Prostate gland (tissue), 2 donors: ENCODE measurements at regions not wholly inside any gene's neighbourhood (a gene's known extent, or its start where the extent isn't known, plus 50 kb on each side); places are given as distances from the start of the nearest gene placed in this dataset.

ENCODE experiments used
- DNase-seq: peaks from one replicate; pipeline ENCODE4 v3.0.0-alpha.2; 2019; ENCODE audit warnings: low spot score
- H3K27ac ChIP-seq, 2 donors: fragments of 200-600 bp; sonication (generic); 2 replicates each; pipeline ENCODE4 v1.5.1; 2017 to 2019
- H3K27me3 ChIP-seq: fragments of 200-600 bp; sonication (generic); replicated peaks from 2 replicates; pipeline ENCODE4 v1.5.1; 2019; ENCODE audit not compliant: insufficient read depth
- H3K36me3 ChIP-seq, 2 donors: fragments of 200-600 bp; sonication (generic); 1 replicate in 1 of 2; 2 replicates in 1 of 2; pipeline versions ENCODE4 v1.5.1 to v1.8.1; 2017 to 2019
- H3K4me1 ChIP-seq: fragments of 200-600 bp; sonication (generic); replicated peaks from 2 replicates; pipeline ENCODE4 v1.5.1; 2019
- H3K4me3 ChIP-seq, 2 donors: fragments of 200-600 bp; sonication (generic); 2 replicates each; pipeline ENCODE4 v1.5.1; 2017 to 2019
- H3K9me3 ChIP-seq: fragments of 200-600 bp; sonication (generic); 2 replicates; pipeline ENCODE4 v1.5.1; 2017
- POLR2A ChIP-seq: fragments of 450-650 bp; IDR thresholded peaks from one replicate; pipeline ENCODE4 v1.6.1; 2016; ENCODE audit warnings: antibody characterized with exemption, mild to moderate bottlenecking
- POLR2AphosphoS5 ChIP-seq: sonication (generic); formaldehyde crosslinking; IDR thresholded peaks from one replicate; pipeline ENCODE4 v1.6.1; 2017; ENCODE audit warnings: antibody characterized with exemption
- WGBS: methylation state at CpG from one replicate; pipeline ENCODE4 v1.1.5; 2018; 5-methylcytosine and 5-hydroxymethylcytosine counted together
- intact Hi-C: fragments of 100-400 bp; cut with DNase I; formaldehyde crosslinking; loops from one replicate; pipeline ENCODE4 v1.14.2; 2022
- TF ChIP-seq, protein P1 (sequence below), 4 experiments: fragments of 200-600 bp in 2 of 4; fragments of 450-650 bp in 2 of 4; sonication (generic) in 2 of 4; IDR thresholded peaks; 1 replicate in 3 of 4; 2 replicates in 1 of 4; pipeline ENCODE4 v1.5.1; 2016 to 2019; ENCODE audit warnings: antibody characterized with exemption in 4 of 4, mild to moderate bottlenecking in 2 of 4, moderate library complexity in 2 of 4

DNA sequence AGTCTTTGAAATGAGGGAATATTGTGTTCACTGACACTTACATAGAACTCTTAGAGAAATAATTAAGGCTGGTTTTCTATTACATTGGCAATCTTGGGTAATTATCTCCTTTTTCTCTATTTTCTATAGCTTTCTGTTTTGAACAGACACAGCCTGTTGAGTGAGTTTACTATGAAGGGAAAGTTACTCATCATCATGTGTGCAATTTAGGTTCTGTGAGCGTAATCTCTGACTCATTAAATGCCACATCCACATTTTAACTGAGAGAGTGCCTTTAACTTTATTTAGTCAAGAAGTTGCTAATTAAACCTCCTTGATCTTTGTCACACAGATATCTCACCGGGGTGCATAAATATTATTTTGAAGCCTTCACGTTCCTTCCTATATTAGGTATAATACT is 174.0 kb upstream of the SLC8A1 start:
- H3K4me3 ChIP-seq: no peak overlapping the region
- TF ChIP-seq POLR2AphosphoS5 (no peak), POLR2A (no peak)
- TF ChIP-seq, protein P1, sequence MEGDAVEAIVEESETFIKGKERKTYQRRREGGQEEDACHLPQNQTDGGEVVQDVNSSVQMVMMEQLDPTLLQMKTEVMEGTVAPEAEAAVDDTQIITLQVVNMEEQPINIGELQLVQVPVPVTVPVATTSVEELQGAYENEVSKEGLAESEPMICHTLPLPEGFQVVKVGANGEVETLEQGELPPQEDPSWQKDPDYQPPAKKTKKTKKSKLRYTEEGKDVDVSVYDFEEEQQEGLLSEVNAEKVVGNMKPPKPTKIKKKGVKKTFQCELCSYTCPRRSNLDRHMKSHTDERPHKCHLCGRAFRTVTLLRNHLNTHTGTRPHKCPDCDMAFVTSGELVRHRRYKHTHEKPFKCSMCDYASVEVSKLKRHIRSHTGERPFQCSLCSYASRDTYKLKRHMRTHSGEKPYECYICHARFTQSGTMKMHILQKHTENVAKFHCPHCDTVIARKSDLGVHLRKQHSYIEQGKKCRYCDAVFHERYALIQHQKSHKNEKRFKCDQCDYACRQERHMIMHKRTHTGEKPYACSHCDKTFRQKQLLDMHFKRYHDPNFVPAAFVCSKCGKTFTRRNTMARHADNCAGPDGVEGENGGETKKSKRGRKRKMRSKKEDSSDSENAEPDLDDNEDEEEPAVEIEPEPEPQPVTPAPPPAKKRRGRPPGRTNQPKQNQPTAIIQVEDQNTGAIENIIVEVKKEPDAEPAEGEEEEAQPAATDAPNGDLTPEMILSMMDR (IDR thresholded peaks at IDR 0.05): no peak
- no peak overlapping the region for H3K27ac ChIP-seq
- intact Hi-C loops: no loop called here
- no peaks in the 10 kb centered on the region for H3K4me1 ChIP-seq
- DNase-seq: no peak
- no peaks in the 10 kb centered on the region for H3K27me3 ChIP-seq
- no peaks in the 10 kb centered on the region for H3K36me3 ChIP-seq
- no peaks in the 10 kb centered on the region for H3K9me3 ChIP-seq
- 72% methylated on average over 3 of the region's 3 CpGs for WGBS

DNA sequence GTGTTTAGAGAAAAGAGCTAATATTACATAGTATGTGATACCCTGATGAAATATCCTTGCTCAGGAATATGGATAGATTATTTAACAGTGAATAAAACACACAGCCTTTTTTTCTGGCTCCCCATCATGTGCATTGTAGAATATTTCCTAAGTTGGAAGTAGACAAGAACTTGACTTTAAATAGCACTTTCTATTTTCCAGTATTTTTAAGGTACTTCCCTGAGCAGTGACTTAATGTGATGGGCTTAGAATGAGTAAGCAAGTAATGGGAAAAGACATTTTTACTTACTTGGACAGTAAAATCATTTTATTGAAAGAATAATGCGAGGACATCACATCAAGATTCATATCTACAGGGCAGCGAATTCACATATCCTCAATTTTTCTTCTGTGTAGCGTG is 176.7 kb upstream of the SLC8A1 start:
- Histone ChIP-seq H3K27me3 (no peaks in the 10 kb centered on the region), H3K9me3 (no peaks in the 10 kb centered on the region), H3K27ac (no peak overlapping the region), H3K4me1 (no peaks in the 10 kb centered on the region), H3K36me3 (no peaks in the 10 kb centered on the region), H3K4me3 (no peak overlapping the region)
- no peak for DNase-seq
- TF ChIP-seq, protein P1 (IDR thresholded peaks at IDR 0.05): no peak
- TF ChIP-seq POLR2A (no peak), POLR2AphosphoS5 (no peak)
- WGBS: 32% methylated on average over 3 of the region's 3 CpGs
- intact Hi-C loops: no loop called here

DNA sequence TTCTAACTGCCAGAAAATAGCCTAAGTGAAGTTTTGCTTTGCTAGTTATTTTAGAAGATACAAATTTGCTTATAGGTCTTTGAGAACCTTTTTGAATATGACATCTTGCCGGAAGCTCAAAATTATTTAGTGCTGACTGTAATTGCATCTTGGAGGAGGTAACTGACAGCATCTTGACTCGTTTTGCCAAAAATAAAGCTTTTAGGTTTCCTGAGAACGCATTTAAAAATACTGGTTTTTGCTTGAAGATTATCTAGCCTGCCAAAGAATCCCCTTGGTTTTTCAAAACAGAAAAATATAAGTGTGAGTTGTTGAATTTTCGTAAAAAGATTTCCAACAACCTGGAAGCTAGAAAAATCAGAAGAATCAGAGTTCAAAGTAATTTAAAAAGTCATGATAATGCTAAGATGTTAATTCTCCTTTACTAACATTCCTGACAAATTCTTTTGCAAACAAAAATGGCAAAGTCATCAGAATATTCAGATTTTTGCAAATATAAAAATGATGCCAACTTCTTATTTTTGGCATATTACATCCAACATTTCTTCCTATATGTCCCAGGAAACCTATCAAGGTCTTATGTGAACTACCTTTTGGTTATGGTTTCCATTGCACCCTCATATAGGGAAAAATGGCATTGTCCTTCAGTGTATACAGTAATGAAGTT is 178.0 kb upstream of the SLC8A1 start:
- no peak overlapping the region for H3K27ac ChIP-seq
- no peak for DNase-seq
- WGBS: 75% methylated on average over 4 of the region's 4 CpGs
- no peaks in the 10 kb centered on the region for H3K4me1 ChIP-seq
- no peaks in the 10 kb centered on the region for H3K9me3 ChIP-seq
- H3K36me3 ChIP-seq: no peaks in the 10 kb centered on the region
- no peak overlapping the region for H3K4me3 ChIP-seq
- no peaks in the 10 kb centered on the region for H3K27me3 ChIP-seq
- intact Hi-C loops: no loop called here
- TF ChIP-seq, protein P1 (IDR thresholded peaks at IDR 0.05): no peak
- TF ChIP-seq POLR2AphosphoS5 (no peak), POLR2A (no peak)

DNA sequence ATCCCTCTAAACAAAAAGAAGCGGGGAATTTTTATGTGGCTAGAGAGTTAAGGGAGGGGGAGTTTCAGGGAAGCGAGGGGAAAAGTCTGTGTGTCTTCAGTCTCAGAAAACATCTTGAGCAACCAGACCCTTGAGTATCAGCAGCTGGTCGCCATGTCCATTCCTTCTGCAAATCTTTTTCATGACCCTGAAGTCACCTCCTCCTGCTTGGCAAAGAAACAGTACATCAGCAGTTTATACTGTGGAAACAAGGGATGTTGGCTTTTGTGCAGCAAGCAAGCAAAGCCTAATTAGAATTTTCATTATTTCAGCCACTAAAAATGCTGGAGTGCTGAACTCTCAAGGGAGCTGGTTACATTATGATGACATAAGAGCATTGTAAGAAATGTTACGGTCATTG is 187.4 kb upstream of the SLC8A1 start:
- Histone ChIP-seq H3K36me3 (no peaks in the 10 kb centered on the region), H3K4me3 (no peak overlapping the region), H3K9me3 (no peaks in the 10 kb centered on the region), H3K27ac (no peak overlapping the region), H3K4me1 (no peaks in the 10 kb centered on the region), H3K27me3 (no peaks in the 10 kb centered on the region)
- WGBS: 58% methylated on average over 4 of the region's 4 CpGs
- no peak for DNase-seq
- TF ChIP-seq POLR2AphosphoS5: no peak
- TF ChIP-seq POLR2A: no peak
- TF ChIP-seq, protein P1 (IDR thresholded peaks at IDR 0.05): no peak
- intact Hi-C loops: no loop called here

DNA sequence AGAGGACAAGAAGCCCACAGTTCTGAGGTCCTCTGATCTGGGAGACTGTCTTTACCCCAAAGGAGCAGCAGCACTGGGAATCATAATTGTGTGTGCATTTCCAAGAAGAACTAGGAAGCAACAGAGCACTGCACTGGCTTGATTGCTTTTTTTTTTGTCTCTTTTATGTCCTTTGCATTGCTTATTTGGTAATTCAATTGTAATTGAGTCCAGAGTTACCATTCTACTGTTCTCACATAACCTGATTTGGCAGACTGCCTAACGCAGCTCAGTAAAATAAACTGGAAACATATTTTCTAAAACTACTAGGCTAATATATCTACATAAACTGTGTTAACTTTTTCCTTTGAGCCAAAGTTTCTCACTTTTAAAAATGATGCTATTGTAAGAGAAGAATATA is 190.3 kb upstream of the SLC8A1 start:
- intact Hi-C loops: no loop called here
- TF ChIP-seq POLR2A (no peak), POLR2AphosphoS5 (no peak)
- TF ChIP-seq, protein P1 (IDR thresholded peaks at IDR 0.05): no peak
- DNase-seq: no peak
- 37% methylated on average over 1 of the region's 1 CpG for WGBS
- no peak overlapping the region for H3K27ac ChIP-seq
- no peaks in the 10 kb centered on the region for H3K27me3 ChIP-seq
- no peaks in the 10 kb centered on the region for H3K9me3 ChIP-seq
- no peaks in the 10 kb centered on the region for H3K36me3 ChIP-seq
- H3K4me3 ChIP-seq: no peak overlapping the region
- H3K4me1 ChIP-seq: no peaks in the 10 kb centered on the region
